Gastrocnemius medialis (tissue), 4 donors: ENCODE measurements at regions not wholly inside any gene's neighbourhood (a gene's known extent, or its start where the extent isn't known, plus 50 kb on each side); places are given as distances from the start of the nearest gene placed in this dataset.

Experiments used
- ATAC-seq, 2 donors: fragments of 150-250 bp; one replicate each; pipeline ENCODE4 v1.9.1; 2016
- DNase-seq, 2 donors: peaks; one replicate each; pipeline ENCODE4 v3.0.0-alpha.2; 2019
- H3K27ac ChIP-seq, 4 donors: fragments of 200-600 bp; sonication (generic); 1 replicate in 1 of 4; 2 replicates in 3 of 4; pipeline ENCODE4 v1.5.1; 2016 to 2018; ENCODE audit warnings: mild to moderate bottlenecking in 2 of 4, moderate library complexity in 1 of 4
- H3K27me3 ChIP-seq, 3 donors: fragments of 200-600 bp; sonication (generic) in 2 of 3; 1 replicate in 1 of 3; 2 replicates in 2 of 3; pipeline versions ENCODE4 v1.5.1 to v1.6.0; 2016 to 2019; ENCODE audit warnings: mild to moderate bottlenecking in 1 of 3, moderate library complexity in 1 of 3
- H3K36me3 ChIP-seq, 2 donors: fragments of 200-600 bp; sonication (generic) in 1 of 2; one replicate each; pipeline ENCODE4 v1.5.1; 2017 to 2018
- H3K4me1 ChIP-seq, 2 donors: fragments of 200-600 bp; sonication (generic) in 1 of 2; one replicate each; pipeline ENCODE4 v1.5.1; 2016 to 2017; ENCODE audit warnings: mild to moderate bottlenecking in 2 of 2
- H3K4me3 ChIP-seq, 4 donors: fragments of 200-600 bp; sonication (generic) in 3 of 4; 1 replicate in 1 of 4; 2 replicates in 3 of 4; pipeline ENCODE4 v1.5.1; 2016 to 2019; ENCODE audit warnings: mild to moderate bottlenecking in 2 of 4
- H3K9me3 ChIP-seq, 3 donors: fragments of 200-600 bp; sonication (generic) in 2 of 3; 1 replicate in 1 of 3; 2 replicates in 2 of 3; pipeline ENCODE4 v1.5.1; 2016 to 2019
- POLR2A ChIP-seq, 2 donors: fragments of 450-650 bp; IDR thresholded peaks; one replicate each; pipeline ENCODE4 v1.6.1; 2017; ENCODE audit warnings: antibody characterized with exemption in 2 of 2, mild to moderate bottlenecking in 2 of 2, moderate library complexity in 2 of 2
- in situ Hi-C, 4 donors: fragments of 200-750 bp; cut with MboI; loops; one replicate each; pipeline versions ENCODE4 v1.15.0 to v1.8.0; 2017; ENCODE audit warnings: low sequenced_read_pairs in 4 of 4
- intact Hi-C: fragments of 100-400 bp; cut with DNase I; formaldehyde crosslinking; loops from one replicate; pipeline ENCODE4 v1.15.1; 2023; ENCODE audit warnings: low total_unique reads
- TF ChIP-seq, protein P1 (sequence below), 5 experiments: fragments of 450-650 bp in 3 of 5; fragments of 200-600 bp in 2 of 5; sonication (generic) in 2 of 5; IDR thresholded peaks in 4 of 5; conservative IDR thresholded peaks in 1 of 5; 1 replicate in 4 of 5; 2 replicates in 1 of 5; pipeline ENCODE4 v1.5.1; 2016 to 2019; ENCODE audit warnings: antibody characterized with exemption in 5 of 5, mild to moderate bottlenecking in 3 of 5, moderate library complexity in 3 of 5

DNA sequence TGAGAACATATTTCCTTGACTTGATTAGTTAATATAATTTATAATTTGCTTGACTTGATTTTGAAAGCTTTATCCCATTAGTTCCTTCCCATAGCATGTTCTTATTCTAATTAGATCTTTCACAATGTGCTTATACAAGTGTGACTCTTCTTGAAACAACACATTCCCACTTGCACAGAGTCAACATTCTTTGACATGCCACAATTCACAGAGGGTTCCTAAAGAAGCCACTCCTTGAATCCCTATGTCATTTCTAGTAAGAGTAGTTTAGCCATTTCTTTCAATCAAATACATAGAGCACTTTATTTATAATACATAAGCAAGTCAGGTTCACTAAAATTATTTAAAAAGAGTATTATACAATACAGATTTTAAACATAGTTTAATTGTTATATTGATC, 228.9 kb upstream of the GRID2 start:
- Histone ChIP-seq H3K9me3 (no peaks in the 10 kb centered on the region), H3K27ac (no peak overlapping the region), H3K27me3 (no peaks in the 10 kb centered on the region), H3K4me3 (no peak overlapping the region), H3K4me1 (no peaks in the 10 kb centered on the region), H3K36me3 (no peaks in the 10 kb centered on the region)
- intact Hi-C loops = no loop called here
- in situ Hi-C loops = no loop called here
- ATAC-seq (no peak), DNase-seq (no peak)
- no peak for TF ChIP-seq POLR2A (IDR thresholded peaks at IDR 0.05)
- TF ChIP-seq, protein P1, sequence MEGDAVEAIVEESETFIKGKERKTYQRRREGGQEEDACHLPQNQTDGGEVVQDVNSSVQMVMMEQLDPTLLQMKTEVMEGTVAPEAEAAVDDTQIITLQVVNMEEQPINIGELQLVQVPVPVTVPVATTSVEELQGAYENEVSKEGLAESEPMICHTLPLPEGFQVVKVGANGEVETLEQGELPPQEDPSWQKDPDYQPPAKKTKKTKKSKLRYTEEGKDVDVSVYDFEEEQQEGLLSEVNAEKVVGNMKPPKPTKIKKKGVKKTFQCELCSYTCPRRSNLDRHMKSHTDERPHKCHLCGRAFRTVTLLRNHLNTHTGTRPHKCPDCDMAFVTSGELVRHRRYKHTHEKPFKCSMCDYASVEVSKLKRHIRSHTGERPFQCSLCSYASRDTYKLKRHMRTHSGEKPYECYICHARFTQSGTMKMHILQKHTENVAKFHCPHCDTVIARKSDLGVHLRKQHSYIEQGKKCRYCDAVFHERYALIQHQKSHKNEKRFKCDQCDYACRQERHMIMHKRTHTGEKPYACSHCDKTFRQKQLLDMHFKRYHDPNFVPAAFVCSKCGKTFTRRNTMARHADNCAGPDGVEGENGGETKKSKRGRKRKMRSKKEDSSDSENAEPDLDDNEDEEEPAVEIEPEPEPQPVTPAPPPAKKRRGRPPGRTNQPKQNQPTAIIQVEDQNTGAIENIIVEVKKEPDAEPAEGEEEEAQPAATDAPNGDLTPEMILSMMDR (IDR thresholded peaks at IDR 0.05 in 4 of 5, conservative IDR thresholded peaks at IDR 0.05 in 1 of 5) = no peak

DNA sequence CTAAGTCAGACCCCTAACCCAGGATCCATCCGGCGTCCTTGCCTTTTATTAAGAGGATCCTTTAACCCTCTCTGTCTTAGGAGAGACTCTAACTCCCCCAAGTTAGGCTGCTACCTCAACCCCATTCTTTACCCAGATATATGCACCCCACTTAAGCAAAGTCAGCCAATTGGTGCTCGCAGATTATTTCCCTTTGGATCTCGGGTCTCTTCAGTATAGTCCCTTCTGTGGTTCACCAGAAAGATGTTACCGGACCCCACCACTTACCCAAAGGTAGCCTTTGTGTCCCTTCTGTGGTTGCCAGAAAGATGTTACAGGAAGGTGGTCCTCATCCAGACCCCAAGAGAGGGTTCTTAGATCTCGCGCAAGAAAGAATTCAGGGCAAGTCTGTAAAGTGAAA, 212.9 kb upstream of the GRID2 start:
- intact Hi-C loops = no loop called here
- DNase-seq = no peak
- Histone ChIP-seq H3K4me3 (no peak overlapping the region), H3K4me1 (no peaks in the 10 kb centered on the region), H3K27ac (no peak overlapping the region), H3K9me3 (no peaks in the 10 kb centered on the region), H3K27me3 (no peaks in the 10 kb centered on the region), H3K36me3 (no peaks in the 10 kb centered on the region)
- TF ChIP-seq POLR2A (IDR thresholded peaks at IDR 0.05) = no peak
- TF ChIP-seq, protein P1 (IDR thresholded peaks at IDR 0.05 in 4 of 5, conservative IDR thresholded peaks at IDR 0.05 in 1 of 5) = no peak
- no peak for ATAC-seq
- in situ Hi-C loops = no loop called here

DNA sequence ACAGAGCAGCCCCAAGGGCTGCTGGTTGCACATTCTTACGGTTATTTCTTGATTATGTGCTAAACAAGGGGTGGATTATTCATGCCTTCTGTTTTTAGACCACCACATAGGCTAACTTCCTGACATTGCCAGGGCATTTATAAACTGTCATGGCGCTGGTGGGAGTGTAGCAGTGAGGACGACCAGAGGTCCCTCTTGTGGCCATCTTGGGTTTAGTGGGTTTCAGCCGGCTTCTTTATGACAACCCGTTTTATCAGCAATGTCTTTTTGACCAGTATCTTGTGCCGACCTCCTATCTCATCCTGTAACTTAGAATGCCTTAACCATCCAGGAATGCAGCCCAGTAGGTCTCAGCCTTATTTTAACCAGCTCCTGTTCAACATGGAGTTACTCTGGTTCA, 212.4 kb upstream of the GRID2 start:
- in situ Hi-C loops (no loop called here), intact Hi-C loops (no loop called here)
- Histone ChIP-seq H3K36me3 (no peaks in the 10 kb centered on the region), H3K9me3 (no peaks in the 10 kb centered on the region), H3K4me1 (no peaks in the 10 kb centered on the region), H3K27ac (no peak overlapping the region), H3K27me3 (no peaks in the 10 kb centered on the region), H3K4me3 (no peak overlapping the region)
- TF ChIP-seq, protein P1 (IDR thresholded peaks at IDR 0.05 in 4 of 5, conservative IDR thresholded peaks at IDR 0.05 in 1 of 5) = no peak
- no peak for TF ChIP-seq POLR2A (IDR thresholded peaks at IDR 0.05)
- no peak for ATAC-seq
- no peak for DNase-seq

DNA sequence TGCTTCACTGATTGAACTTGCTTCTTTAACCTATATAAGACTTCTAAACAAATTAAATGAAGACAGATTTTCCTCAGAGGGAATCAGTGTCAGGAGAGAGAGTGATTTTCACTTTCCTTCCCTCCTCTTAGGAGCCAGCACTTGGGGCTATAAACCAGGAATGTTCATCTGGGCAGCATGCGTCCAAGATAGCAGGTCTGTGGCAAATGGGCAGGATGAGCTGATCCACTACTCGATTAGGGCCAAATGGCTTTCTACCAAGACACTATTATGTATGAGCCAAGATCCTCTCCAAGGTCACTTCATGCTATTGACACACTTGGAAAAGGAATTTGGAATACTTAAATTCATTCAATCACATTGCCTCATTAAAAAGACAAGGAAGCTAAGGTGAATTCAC, 203.9 kb upstream of the GRID2 start:
- no peak for ATAC-seq
- Histone ChIP-seq H3K4me3 (no peak overlapping the region), H3K27me3 (no peaks in the 10 kb centered on the region), H3K4me1 (no peaks in the 10 kb centered on the region), H3K9me3 (no peaks in the 10 kb centered on the region), H3K36me3 (no peaks in the 10 kb centered on the region), H3K27ac (no peak overlapping the region)
- TF ChIP-seq, protein P1 (IDR thresholded peaks at IDR 0.05 in 4 of 5, conservative IDR thresholded peaks at IDR 0.05 in 1 of 5) = no peak
- no peak for TF ChIP-seq POLR2A (IDR thresholded peaks at IDR 0.05)
- intact Hi-C loops = no loop called here
- in situ Hi-C loops = no loop called here
- no peak for DNase-seq

DNA sequence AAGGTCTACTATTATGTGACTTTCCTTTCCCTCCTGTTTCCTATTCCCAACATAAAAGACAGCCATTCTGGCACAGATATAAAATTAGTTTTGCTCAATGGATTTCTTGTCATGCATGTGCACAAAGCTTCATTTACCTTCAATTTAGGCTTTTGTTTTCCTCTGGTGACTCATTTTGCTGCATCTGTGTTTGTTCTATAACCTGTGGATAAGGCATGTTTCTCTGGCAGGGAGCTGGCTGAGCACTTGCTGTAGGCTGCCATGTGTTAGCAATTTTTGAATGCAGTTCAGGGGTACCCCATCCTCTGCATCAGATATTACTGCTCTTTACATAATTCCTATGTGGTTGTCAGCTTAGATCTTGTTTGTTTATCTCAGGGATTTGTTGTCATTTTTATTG, 202.8 kb upstream of the GRID2 start:
- in situ Hi-C loops (no loop called here), intact Hi-C loops (no loop called here)
- ATAC-seq = no peak

More for the DNA sequence above, 202.8 kb upstream of the GRID2 start:
- TF ChIP-seq, protein P1 (IDR thresholded peaks at IDR 0.05 in 4 of 5, conservative IDR thresholded peaks at IDR 0.05 in 1 of 5) = no peak
- no peak for TF ChIP-seq POLR2A (IDR thresholded peaks at IDR 0.05)
- Histone ChIP-seq H3K27ac (no peak overlapping the region), H3K4me1 (no peaks in the 10 kb centered on the region), H3K4me3 (no peak overlapping the region), H3K27me3 (no peaks in the 10 kb centered on the region), H3K9me3 (no peaks in the 10 kb centered on the region), H3K36me3 (no peaks in the 10 kb centered on the region)
- DNase-seq = no peak
